Cardiac fibroblast (primary cell): ENCODE measurements at regions not wholly inside any gene's neighbourhood (a gene's known extent, or its start where the extent isn't known, plus 50 kb on each side); places are given as distances from the start of the nearest gene placed in this dataset.

Experiments used
- DNase-seq, 2 donors: peaks; one replicate each; pipeline versions ENCODE4 v3.0.0 to v3.0.0-alpha.2; 2010; ENCODE audit warnings: low read depth in 2 of 2
- H3K4me3 ChIP-seq, 2 donors: replicated peaks in 1 of 2; 1 replicate in 1 of 2; 2 replicates in 1 of 2; pipeline ENCODE4 v1.5.1; 2011; ENCODE audit warnings: low read depth in 2 of 2, low read length in 2 of 2, mild to moderate bottlenecking in 2 of 2, moderate library complexity in 1 of 2
- CTCF ChIP-seq: IDR thresholded peaks from one replicate; pipeline ENCODE4 v1.5.1; 2011; ENCODE audit warnings: low read depth, mild to moderate bottlenecking, low read length, inconsistent platforms

GRCh38 chr12:92289629-92290349 is 144.1 kb upstream of the BTG1 start:
- peak; percentile 32 to 85 for DNase-seq
- TF ChIP-seq CTCF, result no peak

GRCh38 chr12:92288561-92288960 is 142.9 kb upstream of the BTG1 start:
- no peak overlapping the region for H3K4me3 ChIP-seq
- no peak for TF ChIP-seq CTCF
- DNase-seq, result no peak

More at GRCh38 chr12:92289629-92290349, 144.1 kb upstream of the BTG1 start:
- H3K4me3 ChIP-seq, result no peak overlapping the region

- peak in 1 of 2 donors; percentile 40 for DNase-seq
- no peak overlapping the region for H3K4me3 ChIP-seq
- no peak for TF ChIP-seq CTCF
Observed at GRCh38 chr12:92278378-92278828, 132.8 kb upstream of the BTG1 start.

- no peak for DNase-seq
- no peak for TF ChIP-seq CTCF
- H3K4me3 ChIP-seq, result no peak overlapping the region
Observed at GRCh38 chr12:92277795-92278194, 132.1 kb upstream of the BTG1 start.

GRCh38 chr12:92276276-92276675 is 130.6 kb upstream of the BTG1 start:
- DNase-seq, result no peak
- H3K4me3 ChIP-seq, result no peak overlapping the region
- no peak for TF ChIP-seq CTCF

- no peak overlapping the region for H3K4me3 ChIP-seq
Observed at GRCh38 chr12:92275443-92276154, 130.0 kb upstream of the BTG1 start.

More at GRCh38 chr12:92275443-92276154, 130.0 kb upstream of the BTG1 start:
- DNase-seq, result no peak
- TF ChIP-seq CTCF, result no peak
